T-helper 2 cell treated with Interferon-gamma antibody and Interleukin-4, amounts not matched to agents 5 μg/mL and 100 μg/mL, for 36 hours (primary cell): ENCODE measurements at regions not wholly inside any gene's neighbourhood (a gene's known extent, or its start where the extent isn't known, plus 50 kb on each side); places are given as distances from the start of the nearest gene placed in this dataset.
"Not testable (repeated sequence)": the region's sequence is repeated elsewhere in the genome, so short reads cannot be mapped to it uniquely, and the experiment has no call there.

Experiments used
- DNase-seq: peaks from one replicate; pipeline ENCODE4 v3.0.0; 2021; ENCODE audit warnings: low spot score
- H3K27ac Mint-ChIP-seq: one replicate; pipeline ENCODE4 v1.8.0; 2021; ENCODE audit warnings: mild to moderate bottlenecking, mixed read lengths
- H3K27me3 Mint-ChIP-seq: one replicate; pipeline ENCODE4 v1.8.0; 2021; ENCODE audit warnings: low read depth, mixed read lengths
- H3K36me3 Mint-ChIP-seq: one replicate; pipeline ENCODE4 v1.8.0; 2021; ENCODE audit warnings: low read depth, mixed read lengths
- H3K4me1 Mint-ChIP-seq: one replicate; pipeline ENCODE4 v1.8.0; 2021; ENCODE audit warnings: low read depth, mixed read lengths
- H3K4me3 Mint-ChIP-seq: one replicate; pipeline ENCODE4 v1.8.0; 2022; ENCODE audit warnings: mild to moderate bottlenecking, moderate library complexity, mixed read lengths
- H3K9me3 Mint-ChIP-seq: one replicate; pipeline ENCODE4 v1.8.0; 2021; ENCODE audit warnings: mixed read lengths

DNA sequence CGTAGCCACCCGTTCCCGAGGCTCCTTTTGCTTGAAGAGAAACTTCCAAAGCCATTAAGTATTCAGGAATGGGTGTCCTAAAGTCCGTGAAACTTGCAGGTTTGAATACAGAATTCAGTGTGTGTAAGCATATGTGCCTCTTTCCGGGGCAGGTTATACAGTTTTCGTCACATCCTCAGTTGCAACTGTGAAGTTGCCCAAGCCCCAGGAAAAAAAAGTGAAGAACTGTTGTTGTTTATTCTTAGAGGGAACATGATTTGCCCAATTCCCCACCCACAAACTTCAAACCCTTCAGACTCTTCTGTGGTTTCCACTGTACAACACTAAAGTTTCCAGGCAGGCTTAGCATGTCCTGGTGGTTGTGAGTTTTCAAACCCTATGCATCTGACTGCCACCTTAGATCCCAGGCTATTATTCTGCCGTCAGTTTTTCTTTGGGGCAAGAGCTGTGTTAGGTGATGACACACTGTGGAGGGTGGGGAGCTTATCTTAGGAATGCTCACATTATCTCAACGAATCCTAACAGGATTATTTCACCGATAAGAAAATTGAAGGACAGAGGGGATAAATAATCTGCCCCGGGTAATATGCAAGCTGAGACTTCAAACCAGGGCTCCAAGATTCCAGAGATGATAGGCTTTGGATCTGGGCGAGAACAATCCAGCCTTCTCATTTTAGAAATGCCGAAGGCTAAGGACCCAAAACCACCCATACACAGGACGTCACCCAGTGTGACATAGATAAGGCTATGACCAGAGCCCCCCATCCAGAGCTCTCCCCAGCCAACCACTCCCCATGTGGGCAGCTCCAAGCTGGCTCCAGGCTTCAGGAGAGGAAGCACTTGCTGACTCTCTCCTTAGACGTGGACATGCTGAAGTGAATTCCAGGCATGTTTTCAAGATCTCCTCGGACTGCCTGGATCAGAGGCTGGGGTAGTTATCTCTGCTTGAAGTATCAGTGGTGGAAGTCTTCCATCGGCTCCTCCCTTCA is 81.7 kb upstream of the AFDN start:
- no peak for DNase-seq
- H3K4me3 Mint-ChIP-seq: no peak overlapping the region
- no peaks in the 10 kb centered on the region for H3K9me3 Mint-ChIP-seq
- peaks cover 1% of the 10 kb centered on the region for H3K27me3 Mint-ChIP-seq
- no peaks in the 10 kb centered on the region for H3K36me3 Mint-ChIP-seq
- no peaks in the 10 kb centered on the region for H3K4me1 Mint-ChIP-seq
- no peak overlapping the region for H3K27ac Mint-ChIP-seq

DNA sequence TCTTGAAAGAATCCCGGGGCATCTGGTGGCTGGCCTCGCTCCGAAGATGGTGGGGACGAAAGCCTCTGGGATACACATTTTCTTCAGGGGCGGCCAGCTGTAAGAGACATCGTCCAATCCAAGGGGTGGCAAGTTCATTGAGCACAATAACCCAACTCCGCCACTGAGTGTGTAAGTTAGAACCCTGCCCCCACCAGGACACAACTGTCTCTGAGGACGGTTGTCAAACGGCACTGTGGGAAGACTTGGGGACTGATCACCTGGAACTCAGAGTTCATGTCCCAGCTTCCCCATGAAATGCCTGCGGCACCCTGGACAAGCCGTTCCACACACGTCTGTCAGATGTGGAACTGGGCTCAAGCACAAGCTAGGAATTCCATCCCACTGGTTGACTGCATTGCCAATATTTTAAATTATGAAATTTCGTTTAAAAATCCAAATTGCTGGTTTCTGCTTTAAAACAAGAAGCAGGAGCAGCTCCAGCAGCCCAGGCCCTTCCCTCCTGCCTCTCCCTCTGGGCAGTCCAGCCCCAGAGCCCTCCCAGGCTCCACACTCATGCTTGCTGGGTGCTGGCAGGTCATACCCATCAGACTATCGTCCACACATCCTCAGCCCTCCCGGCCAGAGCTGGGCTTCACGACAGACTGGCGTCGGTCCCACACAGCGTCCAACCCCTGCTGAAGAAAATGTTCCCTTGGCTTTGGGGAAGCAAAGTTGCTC is 80.9 kb upstream of the AFDN start:
- H3K27ac Mint-ChIP-seq: no peak overlapping the region
- H3K9me3 Mint-ChIP-seq: no peaks in the 10 kb centered on the region
- no peaks in the 10 kb centered on the region for H3K4me1 Mint-ChIP-seq
- DNase-seq: no peak
- no peak overlapping the region for H3K4me3 Mint-ChIP-seq
- H3K36me3 Mint-ChIP-seq: no peaks in the 10 kb centered on the region
- no peaks in the 10 kb centered on the region for H3K27me3 Mint-ChIP-seq

GRCh38 chr6:167746390-167746907 is 80.3 kb upstream of the AFDN start:
- no peak for DNase-seq
- Mint-ChIP-seq H3K36me3 (no peaks in the 10 kb centered on the region), H3K27ac (no peak overlapping the region), H3K4me3 (no peak overlapping the region), H3K4me1 (no peaks in the 10 kb centered on the region), H3K9me3 (no peaks in the 10 kb centered on the region), H3K27me3 (no peaks in the 10 kb centered on the region)

DNA sequence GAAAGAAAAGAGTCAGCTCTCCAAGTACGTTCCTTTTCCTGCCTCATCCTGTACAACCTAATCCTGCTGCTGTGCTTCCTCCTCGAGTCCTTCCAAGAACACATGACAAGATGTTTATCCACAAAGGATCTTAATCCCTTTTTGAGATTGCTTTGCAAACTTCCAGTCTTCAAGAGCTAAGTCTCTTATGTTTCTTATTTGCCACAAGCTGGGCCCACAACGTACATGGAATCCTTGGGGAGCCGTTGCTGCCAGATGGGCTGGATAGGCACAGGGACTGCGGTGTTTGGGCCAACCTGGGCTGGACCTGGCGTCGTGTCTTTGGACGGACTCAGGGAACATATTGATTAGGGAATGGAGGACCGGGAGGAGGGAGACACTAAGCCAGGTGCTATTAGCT is 79.7 kb upstream of the AFDN start:
- Mint-ChIP-seq H3K4me1 (no peaks in the 10 kb centered on the region), H3K9me3 (no peaks in the 10 kb centered on the region)

DNA sequence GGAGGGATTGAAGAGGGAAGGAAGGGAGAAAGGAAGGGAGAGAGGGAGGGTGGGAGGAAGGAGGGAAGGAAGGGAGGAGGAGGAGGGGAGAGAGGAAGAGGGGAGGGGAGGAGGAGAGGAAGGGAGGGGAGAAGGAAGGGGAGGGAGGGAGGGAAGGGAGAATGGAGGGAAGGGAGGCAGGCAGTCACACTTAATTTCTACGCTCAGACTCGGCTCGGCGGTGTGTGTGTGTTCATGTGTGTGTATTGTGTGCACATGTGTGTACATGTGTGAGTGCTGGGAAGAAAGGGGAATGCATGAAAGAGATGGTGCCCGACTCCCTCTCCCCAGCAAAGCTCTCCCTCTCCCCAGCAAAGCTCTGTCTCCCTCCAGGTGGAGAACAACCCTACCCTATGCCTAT is 79.1 kb upstream of the AFDN start:
- Mint-ChIP-seq H3K27me3 (peaks cover 3% of the 10 kb centered on the region), H3K4me1 (no peaks in the 10 kb centered on the region), H3K4me3 (no peak overlapping the region), H3K27ac (no peak overlapping the region), H3K9me3 (no peaks in the 10 kb centered on the region), H3K36me3 (no peaks in the 10 kb centered on the region)
- no peak for DNase-seq

More for the DNA sequence above, 79.7 kb upstream of the AFDN start:
- peaks cover 1% of the 10 kb centered on the region for H3K27me3 Mint-ChIP-seq
- no peak overlapping the region for H3K27ac Mint-ChIP-seq
- DNase-seq: no peak
- H3K4me3 Mint-ChIP-seq: no peak overlapping the region
- H3K36me3 Mint-ChIP-seq: no peaks in the 10 kb centered on the region

DNA sequence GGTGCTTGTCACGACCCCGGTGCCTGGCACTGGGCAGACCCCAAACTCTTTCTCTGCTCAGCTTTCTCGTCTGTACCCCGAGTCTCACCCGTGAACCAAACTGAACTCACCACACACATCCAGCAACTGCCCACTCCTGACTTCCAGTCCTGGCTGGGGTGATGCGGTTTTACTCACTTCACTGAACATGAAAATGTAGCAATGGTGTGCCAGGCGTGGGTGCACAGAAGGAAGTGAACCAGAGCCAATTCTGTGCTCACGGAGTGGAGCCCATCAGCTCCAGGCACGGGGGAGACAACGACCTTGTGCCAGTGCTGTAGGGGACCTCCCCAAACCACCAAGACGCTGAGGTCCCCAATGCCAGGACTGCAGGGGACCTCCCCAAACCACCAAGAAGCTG is 78.7 kb upstream of the AFDN start:
- no peak overlapping the region for H3K27ac Mint-ChIP-seq
- H3K9me3 Mint-ChIP-seq: no peaks in the 10 kb centered on the region
- no peak overlapping the region for H3K4me3 Mint-ChIP-seq
- H3K4me1 Mint-ChIP-seq: no peaks in the 10 kb centered on the region
- peaks cover 3% of the 10 kb centered on the region for H3K27me3 Mint-ChIP-seq
- no peak for DNase-seq
- H3K36me3 Mint-ChIP-seq: no peaks in the 10 kb centered on the region

- Mint-ChIP-seq H3K4me3 (no peak overlapping the region), H3K4me1 (no peaks in the 10 kb centered on the region)
Observed at GRCh38 chr6:167748458-167749379, 78.0 kb upstream of the AFDN start.

DNA sequence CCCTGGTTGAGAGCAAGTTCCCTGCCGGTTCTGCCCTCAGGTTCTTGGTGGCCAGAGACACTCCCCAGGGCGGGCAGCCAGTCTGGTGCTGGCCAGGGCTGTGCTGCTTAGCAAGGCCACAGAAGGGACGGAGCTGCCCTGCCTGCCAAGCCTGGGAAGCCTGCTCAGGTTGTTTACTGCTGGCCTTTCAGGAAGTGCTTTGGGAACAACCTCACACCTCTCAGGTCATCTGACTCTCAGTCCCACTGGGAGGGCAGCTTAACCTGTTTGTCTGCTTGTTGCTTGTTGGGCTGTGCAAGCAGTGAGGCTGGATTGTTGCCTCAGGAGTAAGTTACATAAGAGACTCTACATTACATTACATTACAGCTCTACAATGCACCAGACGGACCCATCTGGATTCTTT is 75.8 kb upstream of the AFDN start:
- H3K36me3 Mint-ChIP-seq: no peaks in the 10 kb centered on the region
- no peak overlapping the region for H3K4me3 Mint-ChIP-seq
- H3K27me3 Mint-ChIP-seq: peaks cover 3% of the 10 kb centered on the region
- DNase-seq: no peak
- no peaks in the 10 kb centered on the region for H3K4me1 Mint-ChIP-seq
- no peak overlapping the region for H3K27ac Mint-ChIP-seq
- no peaks in the 10 kb centered on the region for H3K9me3 Mint-ChIP-seq

More at GRCh38 chr6:167748458-167749379, 78.0 kb upstream of the AFDN start:
- Mint-ChIP-seq H3K36me3 (no peaks in the 10 kb centered on the region), H3K9me3 (no peaks in the 10 kb centered on the region), H3K27ac (no peak overlapping the region), H3K27me3 (peaks cover 3% of the 10 kb centered on the region)
- no peak for DNase-seq

DNA sequence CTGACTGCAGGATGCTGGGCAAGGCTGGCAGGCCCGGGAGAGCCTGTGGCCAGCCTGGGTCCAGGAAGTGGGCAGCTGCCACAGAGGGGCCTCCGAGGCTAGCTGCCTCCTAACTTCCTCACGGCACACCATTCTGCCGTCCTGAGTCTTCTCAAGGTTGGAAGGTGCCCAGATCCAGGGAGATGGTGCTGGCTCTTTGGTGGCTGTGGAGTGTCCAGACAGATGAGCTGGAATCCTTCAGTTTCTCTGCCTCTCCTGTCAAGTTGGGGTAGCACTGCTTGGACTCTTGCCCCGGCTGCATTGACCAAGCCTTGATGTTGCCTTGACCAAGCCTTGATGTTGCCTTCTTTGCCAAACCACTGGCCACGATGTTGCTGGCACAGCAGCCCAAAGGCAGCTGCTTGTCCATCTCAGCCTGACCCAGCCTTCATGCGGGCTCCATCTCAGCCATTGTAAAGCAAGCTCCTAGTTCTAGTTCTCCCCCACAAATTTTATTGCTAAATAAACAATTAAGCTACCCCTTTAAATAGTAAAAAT is 75.1 kb upstream of the AFDN start:
- Mint-ChIP-seq H3K27ac (no peak overlapping the region), H3K4me3 (no peak overlapping the region), H3K4me1 (no peaks in the 10 kb centered on the region), H3K36me3 (no peaks in the 10 kb centered on the region), H3K9me3 (no peaks in the 10 kb centered on the region), H3K27me3 (peaks cover 3% of the 10 kb centered on the region)
- DNase-seq: no peak

DNA sequence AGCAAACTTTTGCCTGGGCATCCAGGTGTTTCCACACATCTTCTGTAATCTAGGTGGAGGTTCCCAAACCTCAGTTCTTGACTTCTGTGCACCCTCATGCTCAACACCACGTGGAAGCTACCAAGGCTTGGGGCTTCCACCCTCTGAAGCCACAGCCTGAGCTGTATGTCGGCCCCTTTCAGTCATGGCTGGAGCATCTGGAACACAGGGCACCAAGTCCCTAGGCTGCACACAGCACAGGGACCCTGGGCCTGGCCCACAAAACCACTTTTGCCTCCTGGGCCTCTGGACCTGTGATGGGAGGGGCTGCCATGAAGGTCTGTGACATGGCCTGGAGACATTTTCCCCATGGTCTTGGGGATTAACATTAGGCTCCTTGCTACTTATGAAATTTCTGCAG is 73.4 kb upstream of the AFDN start:
- not testable (repeated sequence) for H3K27ac Mint-ChIP-seq, H3K4me3 Mint-ChIP-seq, DNase-seq, H3K27me3 Mint-ChIP-seq, H3K4me1 Mint-ChIP-seq, H3K9me3 Mint-ChIP-seq, H3K36me3 Mint-ChIP-seq

GRCh38 chr6:167754691-167755090 is 72.0 kb upstream of the AFDN start:
- Mint-ChIP-seq H3K9me3 (no peaks in the 10 kb centered on the region), H3K4me1 (no peaks in the 10 kb centered on the region), H3K4me3 (no peak overlapping the region), H3K27me3 (peaks cover 3% of the 10 kb centered on the region), H3K27ac (no peak overlapping the region), H3K36me3 (no peaks in the 10 kb centered on the region)
- DNase-seq: no peak

DNA sequence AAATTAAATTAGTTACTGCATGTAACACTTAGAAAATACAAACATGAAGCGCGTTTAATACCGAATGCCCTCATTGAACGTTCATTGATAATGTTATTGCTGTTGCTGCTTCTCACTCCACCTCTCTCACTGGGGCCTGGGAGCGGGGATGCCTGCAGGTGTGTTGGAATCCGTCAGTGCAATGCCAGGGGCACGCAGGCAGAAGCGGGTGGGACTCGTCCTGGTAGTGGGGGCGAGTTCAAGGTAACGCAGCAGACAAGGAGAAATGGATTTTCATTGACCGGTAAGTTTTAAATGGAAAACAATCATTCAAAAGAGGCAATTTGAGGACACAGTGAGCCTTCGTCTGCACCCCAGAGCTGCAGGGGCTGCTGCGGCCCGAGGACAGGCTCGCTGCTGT is 71.2 kb upstream of the AFDN start:
- no peak for DNase-seq
- no peak overlapping the region for H3K4me3 Mint-ChIP-seq
- H3K27ac Mint-ChIP-seq: no peak overlapping the region
- no peaks in the 10 kb centered on the region for H3K4me1 Mint-ChIP-seq
- no peaks in the 10 kb centered on the region for H3K9me3 Mint-ChIP-seq
- H3K36me3 Mint-ChIP-seq: no peaks in the 10 kb centered on the region
- H3K27me3 Mint-ChIP-seq: peaks cover 3% of the 10 kb centered on the region

DNA sequence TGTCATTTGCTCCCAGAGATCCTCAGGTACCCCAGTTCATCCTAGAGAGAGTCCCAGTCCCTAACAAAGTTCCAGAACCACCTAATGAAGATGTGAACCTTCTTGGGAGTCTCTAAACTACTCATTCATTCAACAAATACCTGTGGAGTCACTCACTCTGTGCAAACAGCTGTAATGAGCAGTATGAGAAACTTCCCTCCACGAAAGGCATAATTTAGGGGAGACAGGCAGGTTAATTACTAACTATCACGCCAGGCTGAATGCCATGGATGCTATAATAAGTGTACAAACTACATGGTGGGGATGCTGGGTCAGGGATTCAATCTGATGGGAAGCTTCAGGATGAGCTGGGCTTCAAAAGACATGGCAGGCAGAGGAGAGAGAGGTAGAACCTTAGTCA is 70.1 kb upstream of the AFDN start:
- Mint-ChIP-seq H3K9me3 (no peaks in the 10 kb centered on the region), H3K4me1 (no peaks in the 10 kb centered on the region), H3K4me3 (no peak overlapping the region), H3K27me3 (peaks cover 3% of the 10 kb centered on the region), H3K36me3 (no peaks in the 10 kb centered on the region), H3K27ac (no peak overlapping the region)
- DNase-seq: no peak
